ENCODE measurements at regions not wholly inside any gene's neighbourhood (a gene's known extent, or its start where the extent isn't known, plus 50 kb on each side); places are given as distances from the start of the nearest gene placed in this dataset.
A peak's percentile ranks its signal among the peaks of the same experiment; 100 is the strongest.

- Histone ChIP-seq H3K4me2 (ENCODE audit: low read length) (no peak overlapping the region), H3K4me3 (ENCODE audit: low read depth, low read length) (no peak overlapping the region), H3K9ac (no peak overlapping the region), H3K4me1 (no peaks in the 10 kb centered on the region), H3K79me2 (no peaks in the 10 kb centered on the region), H3K9me3 (ENCODE audit: control insufficient read depth, low read length) (no peaks in the 10 kb centered on the region), H2AFZ (no peak overlapping the region), H3K27me3 (ENCODE audit: control insufficient read depth, insufficient read depth, low read length) (no peaks in the 10 kb centered on the region), H3K27ac (no peak overlapping the region), H3K36me3 (ENCODE audit: control insufficient read depth, insufficient read depth, low read length) (no peaks in the 10 kb centered on the region)
- TF ChIP-seq CTCF (IDR thresholded peaks at IDR 0.05), result no peak
These were observed 88.4 kb upstream of the DCD start for GRCh38 chr12:54736549-54736948.

- H3K4me2 ChIP-seq (ENCODE audit: low read length), result no peak overlapping the region
- no peaks in the 10 kb centered on the region for H3K9me3 ChIP-seq (ENCODE audit: control insufficient read depth, low read length)
- H3K36me3 ChIP-seq (ENCODE audit: control insufficient read depth, insufficient read depth, low read length), result no peaks in the 10 kb centered on the region
- H3K9ac ChIP-seq, result no peak overlapping the region
- no peak overlapping the region for H2AFZ ChIP-seq
- no peaks in the 10 kb centered on the region for H3K4me1 ChIP-seq
- no peaks in the 10 kb centered on the region for H3K79me2 ChIP-seq
- TF ChIP-seq CTCF (IDR thresholded peaks at IDR 0.05), result no peak
- no peaks in the 10 kb centered on the region for H3K27me3 ChIP-seq (ENCODE audit: control insufficient read depth, insufficient read depth, low read length)
- H3K4me3 ChIP-seq (ENCODE audit: low read depth, low read length), result no peak overlapping the region
- H3K27ac ChIP-seq, result no peak overlapping the region
These were observed 86.2 kb upstream of the DCD start for GRCh38 chr12:54734196-54734950.

- H3K4me3 ChIP-seq (ENCODE audit: low read depth, low read length), result no peak overlapping the region
- no peak overlapping the region for H3K4me2 ChIP-seq (ENCODE audit: low read length)
- H3K36me3 ChIP-seq (ENCODE audit: control insufficient read depth, insufficient read depth, low read length), result no peaks in the 10 kb centered on the region
- no peaks in the 10 kb centered on the region for H3K79me2 ChIP-seq
- H3K27me3 ChIP-seq (ENCODE audit: control insufficient read depth, insufficient read depth, low read length), result no peaks in the 10 kb centered on the region
- no peak overlapping the region for H3K9ac ChIP-seq
- H2AFZ ChIP-seq, result no peak overlapping the region
- no peak for TF ChIP-seq CTCF (IDR thresholded peaks at IDR 0.05)
- H3K27ac ChIP-seq, result no peak overlapping the region
- no peaks in the 10 kb centered on the region for H3K4me1 ChIP-seq
- no peaks in the 10 kb centered on the region for H3K9me3 ChIP-seq (ENCODE audit: control insufficient read depth, low read length)
These were observed 77.2 kb upstream of the DCD start for GRCh38 chr12:54725233-54725843.

- no peak overlapping the region for H3K27ac ChIP-seq
- peak; percentile 24 for TF ChIP-seq CTCF (IDR thresholded peaks at IDR 0.05)
- H2AFZ ChIP-seq, result no peak overlapping the region
- H3K36me3 ChIP-seq (ENCODE audit: control insufficient read depth, insufficient read depth, low read length), result no peaks in the 10 kb centered on the region
- H3K79me2 ChIP-seq, result no peaks in the 10 kb centered on the region
- no peaks in the 10 kb centered on the region for H3K4me1 ChIP-seq
- H3K9ac ChIP-seq, result no peak overlapping the region
- no peak overlapping the region for H3K4me3 ChIP-seq (ENCODE audit: low read depth, low read length)
- no peaks in the 10 kb centered on the region for H3K27me3 ChIP-seq (ENCODE audit: control insufficient read depth, insufficient read depth, low read length)
- H3K9me3 ChIP-seq (ENCODE audit: control insufficient read depth, low read length), result no peaks in the 10 kb centered on the region
- no peak overlapping the region for H3K4me2 ChIP-seq (ENCODE audit: low read length)
These were observed 75.5 kb upstream of the DCD start for GRCh38 chr12:54723379-54724256.
